ENCODE measurements at regions not wholly inside any gene's neighbourhood (a gene's known extent, or its start where the extent isn't known, plus 50 kb on each side); places are given as distances from the start of the nearest gene placed in this dataset.

DNA sequence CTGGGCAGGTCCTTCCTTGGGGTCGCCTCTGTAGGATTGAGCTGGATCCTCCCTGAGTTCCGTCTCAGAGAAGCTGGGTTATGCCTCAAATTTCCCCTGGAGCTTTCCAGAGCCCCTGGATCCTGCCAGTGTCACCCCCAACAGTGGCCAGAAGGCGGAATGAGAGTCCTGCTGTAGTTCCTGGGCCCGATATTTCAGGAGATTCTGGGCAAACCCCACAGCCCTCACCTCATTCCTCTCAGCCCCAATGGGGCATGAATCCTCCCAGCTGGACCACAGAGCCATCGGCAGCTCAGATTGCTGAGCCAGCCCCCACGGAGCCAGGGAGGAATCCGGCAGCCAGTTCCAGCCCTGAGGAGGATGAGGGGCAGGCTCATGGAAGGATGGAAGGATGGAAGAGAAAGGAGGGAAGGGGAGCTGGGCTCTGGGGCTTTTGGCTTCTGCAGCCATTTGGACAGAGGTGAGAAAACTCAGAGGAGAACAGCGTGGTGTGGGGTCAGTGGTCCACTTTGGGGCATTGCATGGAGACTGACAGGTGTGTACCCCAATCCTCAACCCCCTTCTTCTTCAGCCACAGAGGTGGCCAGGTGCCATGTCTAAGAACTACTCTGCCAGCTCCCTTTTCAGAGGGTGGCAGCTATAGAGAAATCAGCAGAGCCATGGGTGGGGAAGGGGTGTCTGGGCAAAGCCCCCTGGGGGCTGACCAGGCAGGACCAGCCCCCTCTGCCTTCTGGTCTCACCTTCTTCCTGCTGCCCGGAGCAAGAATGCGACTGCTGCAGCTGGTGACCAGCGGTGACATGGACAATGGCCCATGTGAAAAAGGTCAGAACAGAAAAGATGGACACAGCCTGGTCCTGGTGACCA lies 867.6 kb downstream of the TBC1D22A start:
- TF ChIP-seq CTCF (IDR thresholded peaks at IDR 0.05), result no peak
- TF ChIP-seq POLR2A (IDR thresholded peaks at IDR 0.05), result no peak
- TF ChIP-seq EP300 (IDR thresholded peaks at IDR 0.05), result no peak
